Esophagus (tissue), 2 donors: ENCODE measurements at regions not wholly inside any gene's neighbourhood (a gene's known extent, or its start where the extent isn't known, plus 50 kb on each side); places are given as distances from the start of the nearest gene placed in this dataset.
A peak's percentile ranks its signal among the peaks of the same experiment; 100 is the strongest.
"Not testable (repeated sequence)": the region's sequence is repeated elsewhere in the genome, so short reads cannot be mapped to it uniquely, and the experiment has no call there.

Source experiments
- H3K27ac ChIP-seq, 2 donors: one replicate each; pipeline ENCODE4 v1.5.1; 2013; ENCODE audit warnings: low read depth in 2 of 2, mild to moderate bottlenecking in 2 of 2, inconsistent platforms in 1 of 2, low read length in 1 of 2, moderate library complexity in 1 of 2
- H3K27me3 ChIP-seq, 2 donors: one replicate each; pipeline ENCODE4 v1.6.1; 2013; ENCODE audit warnings: low read length in 2 of 2, control low read depth in 1 of 2, mild to moderate bottlenecking in 1 of 2; ENCODE audit not compliant: insufficient read depth in 2 of 2, control insufficient read depth in 1 of 2
- H3K36me3 ChIP-seq, 2 donors: one replicate each; pipeline ENCODE4 v1.6.1; 2013; ENCODE audit warnings: low read length in 1 of 2; ENCODE audit not compliant: control insufficient read depth in 2 of 2, insufficient read depth in 2 of 2
- H3K4me1 ChIP-seq, 2 donors: one replicate each; pipeline ENCODE4 v1.6.1; 2013; ENCODE audit warnings: low read length in 1 of 2; ENCODE audit not compliant: control insufficient read depth in 2 of 2, insufficient read depth in 2 of 2
- H3K4me3 ChIP-seq, 2 donors: one replicate each; pipeline ENCODE4 v1.5.1; 2013; ENCODE audit warnings: low read length in 2 of 2, mild to moderate bottlenecking in 2 of 2, low read depth in 1 of 2, moderate library complexity in 1 of 2
- H3K9me3 ChIP-seq, 2 donors: one replicate each; pipeline ENCODE4 v1.6.1; 2013; ENCODE audit warnings: mild to moderate bottlenecking in 2 of 2, low read depth in 1 of 2, low read length in 1 of 2, moderate library complexity in 1 of 2; ENCODE audit not compliant: control insufficient read depth in 2 of 2, insufficient read depth in 1 of 2
- WGBS, 2 donors: extraction: QIAGEN DNeasy Blood & Tissue Kit; methylation state at CpG; one replicate each; pipeline ENCODE4 v1.1.7; 2013; 5-methylcytosine and 5-hydroxymethylcytosine counted together
- donor health status: healthy with polysubstance abuse.
- donor health status: Bipolar disorder and iron deficiency.

DNA sequence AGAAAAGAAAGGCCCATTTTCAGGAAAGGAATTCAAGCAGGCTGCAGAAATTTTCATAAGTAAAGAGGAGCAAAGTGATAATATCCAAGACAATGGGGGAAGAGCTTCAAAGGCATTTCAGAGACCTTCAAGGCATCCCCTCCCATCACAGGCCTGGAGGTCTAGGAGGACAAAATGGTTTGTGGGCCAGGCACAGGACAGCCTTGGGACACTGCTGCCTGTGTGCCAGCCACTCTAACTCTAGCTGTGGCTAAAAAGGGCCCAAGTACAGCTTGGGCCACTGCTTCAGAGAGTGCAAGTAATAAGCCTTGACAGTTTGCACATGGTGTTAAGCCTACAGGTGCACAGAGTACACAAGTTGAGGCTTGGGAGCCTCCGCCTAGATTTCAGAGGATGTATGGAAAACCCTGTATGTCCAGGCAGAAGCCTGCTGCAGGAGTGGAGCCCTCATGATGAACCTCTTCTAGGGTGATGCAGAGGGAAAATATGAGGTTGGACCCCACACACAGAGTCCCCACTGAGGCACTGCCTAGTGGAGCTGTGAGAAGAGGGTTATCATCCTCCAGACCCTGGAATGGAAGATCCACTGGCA is 51.8 kb upstream of the ZSWIM5 start:
- no peak overlapping the region for H3K4me3 ChIP-seq
- WGBS, 2 donors, result 95 to 96% methylated on average over 1 of the region's 1 CpG
- no peaks in the 10 kb centered on the region for H3K36me3 ChIP-seq
- H3K27ac ChIP-seq, result no peak overlapping the region
- peaks cover 5 to 11% of the 10 kb centered on the region in 2 donors for H3K9me3 ChIP-seq
- H3K4me1 ChIP-seq, result no peaks in the 10 kb centered on the region
- no peaks in the 10 kb centered on the region for H3K27me3 ChIP-seq

DNA sequence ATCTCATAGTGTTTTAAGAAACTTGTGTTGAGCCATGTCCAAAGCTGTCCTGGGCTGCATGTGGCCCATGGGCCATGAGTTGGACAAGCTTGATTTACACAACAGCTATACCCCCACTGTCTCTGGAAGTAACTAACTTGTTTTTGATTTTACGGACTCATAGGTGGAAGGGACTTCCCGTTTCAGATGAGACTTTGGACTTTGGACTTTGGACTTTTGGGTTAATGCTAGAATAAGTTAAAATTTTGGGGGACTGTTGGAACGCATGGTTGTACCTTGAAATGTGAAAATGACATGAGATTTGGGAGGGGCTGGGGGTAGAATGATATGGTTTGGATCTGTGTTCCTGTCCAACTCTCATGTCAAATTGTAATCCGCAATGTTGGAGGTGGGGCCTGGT is 52.6 kb upstream of the ZSWIM5 start:
- Histone ChIP-seq H3K27me3 (no peaks in the 10 kb centered on the region), H3K9me3 (peaks cover 5 to 11% of the 10 kb centered on the region in 2 donors), H3K4me3 (no peak overlapping the region), H3K36me3 (no peaks in the 10 kb centered on the region), H3K4me1 (no peaks in the 10 kb centered on the region), H3K27ac (no peak overlapping the region)
- WGBS, 2 donors, result 84 to 91% methylated on average over 4 of the region's 4 CpGs

DNA sequence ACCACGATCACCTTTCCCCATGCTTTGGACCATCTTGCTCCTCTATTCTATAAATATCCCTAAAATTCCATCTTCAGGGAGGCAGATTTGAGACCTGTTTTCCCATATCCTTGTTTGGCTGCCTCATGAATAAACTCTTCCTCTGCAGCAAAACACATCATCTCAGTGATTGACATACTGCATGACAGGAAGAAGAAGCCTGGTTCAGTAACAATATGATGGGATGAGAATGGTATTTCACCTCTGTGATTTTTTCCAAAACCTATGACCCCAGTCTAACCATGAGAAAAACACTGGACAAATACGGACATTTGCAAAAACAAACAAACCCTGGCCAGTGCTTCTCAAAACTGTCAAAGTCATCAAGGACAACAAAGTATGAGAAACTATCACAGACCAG is 53.8 kb upstream of the ZSWIM5 start:
- Histone ChIP-seq H3K27ac (no peak overlapping the region), H3K36me3 (no peaks in the 10 kb centered on the region), H3K9me3 (peaks cover 5 to 11% of the 10 kb centered on the region in 2 donors), H3K27me3 (no peaks in the 10 kb centered on the region), H3K4me3 (no peak overlapping the region), H3K4me1 (no peaks in the 10 kb centered on the region)
- 80 to 85% methylated on average over 2 of the region's 2 CpGs for WGBS, 2 donors

DNA sequence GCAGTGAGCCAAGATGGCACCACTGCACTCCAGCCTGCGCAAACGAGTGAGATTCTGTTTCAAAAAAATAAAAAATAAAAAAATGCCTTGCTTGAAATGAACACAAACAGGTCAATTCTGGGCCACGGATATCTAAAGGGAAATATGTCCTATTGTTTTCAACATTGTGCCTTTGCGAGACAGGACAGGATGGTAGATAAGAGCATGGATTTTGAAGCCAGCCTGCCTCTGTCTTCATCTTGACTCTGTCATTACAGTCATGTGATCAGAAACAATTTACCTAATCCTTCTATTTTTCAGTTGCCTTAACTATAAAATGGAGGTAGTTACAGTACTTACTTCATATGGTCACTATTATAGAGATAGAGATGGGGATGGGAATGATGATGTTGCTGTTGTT is 56.7 kb upstream of the ZSWIM5 start:
- H3K36me3 ChIP-seq, result no peaks in the 10 kb centered on the region
- H3K27ac ChIP-seq, result no peak overlapping the region
- 82 to 84% methylated on average over 4 of the region's 4 CpGs for WGBS, 2 donors
- H3K27me3 ChIP-seq, result no peaks in the 10 kb centered on the region
- no peaks in the 10 kb centered on the region for H3K4me1 ChIP-seq
- peaks cover 3 to 5% of the 10 kb centered on the region in 2 donors for H3K9me3 ChIP-seq
- H3K4me3 ChIP-seq, result no peak overlapping the region

DNA sequence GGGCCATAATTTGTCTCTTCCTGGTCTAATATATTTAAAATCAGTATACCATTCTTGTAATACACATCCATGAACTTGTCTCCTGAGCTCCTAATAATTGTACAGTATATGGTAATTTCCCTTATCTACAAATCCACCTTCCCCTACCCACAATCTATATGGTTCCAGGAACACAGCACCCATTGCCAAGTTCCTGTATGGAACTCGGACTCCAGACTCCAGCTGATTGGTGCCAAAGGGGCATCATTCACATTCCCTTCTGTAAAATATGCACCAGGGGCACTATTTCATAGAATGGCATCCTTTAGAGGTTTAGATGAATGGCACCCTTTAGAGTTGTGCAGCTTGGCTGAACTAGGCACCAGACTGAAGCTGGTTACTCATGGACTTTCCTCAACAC is 58.8 kb upstream of the ZSWIM5 start:
- Histone ChIP-seq H3K4me3 (no peak overlapping the region), H3K9me3 (no peaks in the 10 kb centered on the region), H3K27ac (no peak overlapping the region), H3K27me3 (no peaks in the 10 kb centered on the region), H3K36me3 (no peaks in the 10 kb centered on the region), H3K4me1 (no peaks in the 10 kb centered on the region)
- 63 to 79% methylated on average over 1 of the region's 1 CpG for WGBS, 2 donors

DNA sequence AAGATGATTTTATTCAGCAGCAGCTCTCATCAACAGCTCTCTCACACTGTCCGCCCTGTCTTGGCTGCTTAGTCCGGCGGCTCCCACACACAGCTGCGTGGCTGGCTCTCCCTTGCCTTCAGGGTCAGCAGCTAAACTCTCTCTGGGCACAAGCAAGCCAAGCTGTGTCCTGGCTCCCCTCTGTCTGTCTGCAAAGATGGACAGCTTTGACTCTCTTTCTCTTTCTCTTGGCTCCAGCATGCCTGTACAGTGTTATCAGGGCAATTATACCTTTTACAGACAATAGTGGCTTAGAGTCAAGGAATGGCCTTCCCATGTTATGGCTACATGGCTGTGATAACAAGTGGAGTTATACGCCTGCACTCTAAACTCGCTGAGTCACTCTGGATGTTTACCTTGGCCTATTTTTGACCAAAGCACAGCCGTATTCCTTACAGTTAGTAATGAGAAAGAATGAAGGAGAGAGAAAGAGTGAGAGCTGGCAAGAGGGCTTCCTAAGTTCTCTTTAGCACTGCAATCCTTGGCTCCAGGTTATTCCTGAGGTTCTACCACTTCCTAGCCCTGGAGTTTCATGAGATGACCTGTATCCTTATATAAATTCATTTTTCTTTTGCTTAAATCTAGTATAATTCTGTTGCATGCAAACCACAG is 59.9 kb upstream of the ZSWIM5 start:
- WGBS, 2 donors, result 42 to 49% methylated on average over 7 of the region's 7 CpGs
- Histone ChIP-seq H3K4me1 (no peaks in the 10 kb centered on the region), H3K9me3 (no peaks in the 10 kb centered on the region), H3K36me3 (no peaks in the 10 kb centered on the region), H3K4me3 (no peak overlapping the region), H3K27me3 (no peaks in the 10 kb centered on the region), H3K27ac (peak overlapping the region in 1 of 2 donors; percentile 17)

DNA sequence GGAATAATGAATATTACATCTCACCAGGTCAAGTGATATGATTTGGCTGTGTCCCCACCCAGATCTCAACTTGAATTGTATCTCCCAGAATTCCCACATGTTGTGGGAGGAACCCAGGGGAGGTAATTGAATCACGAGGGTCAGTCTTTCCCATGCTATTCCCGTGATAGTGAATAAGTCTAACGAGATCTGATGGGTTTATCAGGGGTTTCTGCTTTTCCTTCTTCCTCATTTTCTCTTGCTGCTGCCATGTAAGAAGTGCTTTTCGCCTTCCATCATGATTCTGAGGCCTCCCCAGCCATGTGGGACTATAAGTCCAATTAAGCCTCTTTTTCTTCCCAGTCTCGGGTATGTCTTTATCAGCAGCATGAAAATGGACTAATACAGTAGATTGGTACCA is 58.4 kb upstream of the HPDL start:
- WGBS, 2 donors, result 79 to 86% methylated on average over 5 of the region's 5 CpGs
- H3K36me3 ChIP-seq, H3K27me3 ChIP-seq, H3K4me3 ChIP-seq, H3K4me1 ChIP-seq, H3K27ac ChIP-seq, H3K9me3 ChIP-seq: not testable (repeated sequence)

DNA sequence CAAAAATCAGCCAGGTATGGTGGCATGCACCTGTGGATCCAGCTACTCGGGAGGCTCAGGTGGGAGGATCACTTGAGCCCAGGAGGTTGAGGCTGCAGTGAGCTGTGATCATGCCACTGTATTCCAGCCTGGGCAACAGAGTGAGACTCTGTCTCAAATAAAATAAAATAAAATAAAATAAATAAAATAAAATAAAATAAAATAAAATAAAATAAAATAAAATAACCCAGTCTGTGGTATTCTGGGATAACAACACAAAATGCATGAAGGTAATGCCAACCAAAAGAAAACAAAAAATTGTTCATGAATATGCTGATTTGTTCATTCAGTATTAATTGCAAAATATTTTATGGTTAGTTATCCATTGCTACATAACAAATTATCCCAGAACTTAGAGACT is 54.4 kb upstream of the HPDL start:
- not testable (repeated sequence) for H3K9me3 ChIP-seq, H3K4me3 ChIP-seq, H3K36me3 ChIP-seq, H3K27me3 ChIP-seq, H3K27ac ChIP-seq, H3K4me1 ChIP-seq
- 87 to 94% methylated on average over 1 of the region's 1 CpG for WGBS, 2 donors

DNA sequence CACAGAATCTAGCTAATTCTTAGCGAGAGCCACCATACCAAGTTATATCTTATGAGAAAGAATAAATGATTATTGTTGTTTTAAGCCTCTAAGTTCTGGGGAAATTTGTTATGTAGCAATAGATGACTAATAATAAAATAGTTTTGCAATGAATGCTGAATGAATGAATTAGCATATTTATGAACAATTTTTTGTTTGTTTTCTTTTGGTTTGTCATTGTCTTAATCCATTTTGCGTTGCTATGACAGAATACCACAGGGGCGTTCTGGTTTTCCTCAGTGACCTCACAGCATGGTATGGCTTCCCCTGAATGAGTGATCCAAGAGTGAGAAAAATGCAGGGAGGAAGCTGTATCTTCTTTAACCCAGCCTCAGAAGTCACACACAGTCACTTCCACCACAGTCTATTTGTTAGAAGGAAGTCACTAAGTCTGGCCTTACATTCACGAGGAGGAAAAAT is 53.8 kb upstream of the HPDL start:
- Histone ChIP-seq H3K27me3 (no peaks in the 10 kb centered on the region), H3K4me3 (no peak overlapping the region), H3K4me1 (no peaks in the 10 kb centered on the region), H3K27ac (no peak overlapping the region), H3K36me3 (no peaks in the 10 kb centered on the region), H3K9me3 (no peaks in the 10 kb centered on the region)
- 82 to 88% methylated on average over 4 of the region's 4 CpGs for WGBS, 2 donors

DNA sequence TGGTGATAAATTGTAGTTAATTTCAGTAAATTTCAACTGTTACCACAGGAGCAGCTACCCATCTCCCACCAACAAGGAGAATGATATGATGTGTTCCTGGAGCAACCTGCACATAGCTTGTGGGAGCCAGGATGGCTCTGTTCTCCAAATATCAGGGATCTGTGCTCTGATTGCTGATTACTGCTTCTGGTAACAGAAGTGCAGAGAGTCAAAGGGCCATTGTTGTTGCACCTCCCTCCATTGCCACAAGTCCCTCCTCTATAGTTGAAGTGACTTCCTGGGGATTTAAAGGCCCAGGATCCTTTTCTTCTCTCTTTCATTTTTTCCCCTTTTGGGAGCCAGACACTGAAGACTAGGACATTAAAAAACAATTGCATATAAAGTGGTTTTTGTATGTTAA is 51.6 kb upstream of the HPDL start:
- Histone ChIP-seq H3K27me3 (no peaks in the 10 kb centered on the region), H3K4me3 (no peak overlapping the region), H3K4me1 (no peaks in the 10 kb centered on the region), H3K27ac (no peak overlapping the region), H3K9me3 (no peaks in the 10 kb centered on the region), H3K36me3 (no peaks in the 10 kb centered on the region)
